HG03045 (cell line): ENCODE measurements at regions not wholly inside any gene's neighbourhood (a gene's known extent, or its start where the extent isn't known, plus 50 kb on each side); places are given as distances from the start of the nearest gene placed in this dataset.

Experiments used
- ATAC-seq: cut with Tn5 transposase; IDR thresholded peaks from one replicate; pipeline ENCODE4 v1.9.1; 2021; ENCODE audit warnings: mild to moderate bottlenecking, moderate library complexity; ENCODE audit not compliant: unreplicated experiment

- ATAC-seq: no peak
Measured at GRCh38 chr11:19661827-19662226, 50.8 kb upstream of the NAV2 start.

GRCh38 chr11:19660076-19660475, 52.6 kb upstream of the NAV2 start:
- ATAC-seq: peak; percentile 98

GRCh38 chr11:19659529-19659928, 53.1 kb upstream of the NAV2 start:
- no peak for ATAC-seq

DNA sequence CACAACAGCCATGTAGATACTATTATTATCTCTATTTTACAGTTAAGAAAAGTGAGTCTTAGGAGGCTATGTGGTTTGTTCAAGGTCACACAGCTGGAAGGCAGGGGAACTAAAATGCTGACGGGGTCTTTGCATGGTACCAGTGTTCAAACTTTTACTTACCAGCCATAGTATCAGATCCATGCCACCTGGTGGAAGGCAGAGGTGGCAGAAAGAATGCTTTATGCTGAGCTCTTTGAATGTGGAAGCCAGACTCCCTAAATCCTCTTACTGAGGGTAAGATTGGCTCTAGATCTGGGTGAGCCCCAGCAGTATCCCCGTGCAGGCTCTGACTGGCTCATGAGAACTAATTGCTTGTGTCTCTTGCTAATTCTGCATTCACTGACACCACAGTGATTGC, 54.3 kb upstream of the NAV2 start:
- no peak for ATAC-seq

DNA sequence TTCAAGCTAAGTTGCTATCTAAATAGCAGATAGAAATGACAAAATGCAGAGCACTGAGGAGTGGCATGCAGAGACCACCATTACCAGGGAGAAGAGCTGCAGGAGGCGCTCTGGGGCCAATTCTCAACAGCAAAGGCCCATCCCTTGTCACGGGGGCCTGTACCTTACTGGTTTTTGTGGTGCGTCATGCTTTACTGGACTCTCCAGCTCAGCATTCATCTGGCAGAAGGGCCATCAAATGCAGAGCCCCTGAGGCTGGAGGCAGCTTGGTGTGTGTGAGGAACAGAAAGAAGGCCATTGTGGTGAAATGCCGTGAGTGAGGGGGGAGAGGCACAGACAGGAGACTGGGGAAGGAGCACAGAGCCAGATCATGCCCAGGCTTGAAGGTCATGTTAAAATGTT, 56.5 kb upstream of the NAV2 start:
- no peak for ATAC-seq

- ATAC-seq: no peak
Measured at GRCh38 chr11:19652623-19653375, 59.8 kb upstream of the NAV2 start.

DNA sequence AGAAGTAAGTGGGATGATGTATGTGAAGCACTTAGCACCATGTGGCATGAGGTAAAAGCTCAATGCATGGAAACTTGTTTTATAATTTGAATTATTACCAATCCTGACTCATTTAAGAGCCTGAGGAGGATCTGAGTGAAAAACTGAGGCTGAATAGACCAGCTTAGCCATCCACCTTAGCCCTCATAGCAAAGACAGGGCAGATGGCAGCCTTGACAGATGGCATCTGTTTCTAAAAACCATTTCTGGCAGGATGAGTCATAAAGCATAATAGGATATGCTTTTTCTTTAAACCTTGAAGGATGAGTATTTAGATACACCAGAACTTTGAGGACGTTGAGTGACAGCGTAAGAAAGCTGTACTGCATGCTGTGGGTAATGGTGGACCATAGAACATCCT, 61.0 kb upstream of the NAV2 start:
- ATAC-seq: no peak

DNA sequence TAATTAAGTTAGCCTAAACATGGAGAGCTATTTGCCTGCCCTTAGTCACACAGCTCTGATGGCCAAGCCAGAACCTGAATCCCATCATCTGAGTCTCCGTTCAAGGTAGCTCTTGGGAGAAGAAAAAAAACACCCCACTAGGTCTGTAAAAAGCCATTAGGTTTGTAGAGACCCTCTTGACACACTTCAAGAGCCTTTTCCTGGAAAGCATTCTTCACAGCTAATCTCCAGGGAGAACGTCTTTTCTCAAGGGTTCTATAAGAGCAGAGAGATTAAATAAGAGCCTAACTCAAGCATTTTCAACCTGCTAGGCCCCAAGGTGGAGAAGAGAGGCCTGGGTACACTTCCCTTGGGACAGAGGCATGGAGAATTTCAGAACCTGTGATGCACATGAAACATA, 61.6 kb upstream of the NAV2 start:
- no peak for ATAC-seq

- no peak for ATAC-seq
Measured at GRCh38 chr11:19650467-19650866, 62.2 kb upstream of the NAV2 start.

- ATAC-seq: no peak
Measured at GRCh38 chr11:19649751-19650150, 62.9 kb upstream of the NAV2 start.

- no peak for ATAC-seq
Measured at GRCh38 chr11:19648321-19648720, 64.3 kb upstream of the NAV2 start.

- ATAC-seq: no peak
Measured at GRCh38 chr11:19647816-19648215, 64.8 kb upstream of the NAV2 start.

- ATAC-seq: no peak
Measured at GRCh38 chr11:19646921-19647320, 65.7 kb upstream of the NAV2 start.

- ATAC-seq: no peak
Measured at GRCh38 chr11:19646308-19646707, 66.3 kb upstream of the NAV2 start.

DNA sequence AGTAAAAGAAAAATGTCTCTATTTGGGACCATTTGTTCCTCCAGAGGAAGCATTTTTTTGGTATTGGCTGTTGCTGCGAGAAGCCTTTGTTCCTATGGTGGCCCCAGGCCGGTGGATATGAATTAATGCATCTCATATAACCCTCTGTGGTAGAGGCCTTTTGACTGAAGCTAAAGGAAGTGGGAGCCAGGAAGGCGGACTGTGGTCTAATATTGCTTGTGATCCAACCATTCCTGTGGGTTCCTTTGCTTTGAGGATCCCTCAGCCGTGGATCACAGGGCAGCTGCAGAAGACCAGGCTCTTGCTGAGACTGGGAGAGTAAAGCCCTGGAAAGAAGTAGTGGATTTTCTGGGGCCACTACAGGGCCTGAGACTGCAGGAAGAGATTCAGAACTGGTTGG, 68.3 kb upstream of the NAV2 start:
- ATAC-seq: no peak

- ATAC-seq: no peak
Measured at GRCh38 chr11:19642185-19643158, 70.2 kb upstream of the NAV2 start.

- no peak for ATAC-seq
Measured at GRCh38 chr11:19639603-19640105, 73.0 kb upstream of the NAV2 start.

DNA sequence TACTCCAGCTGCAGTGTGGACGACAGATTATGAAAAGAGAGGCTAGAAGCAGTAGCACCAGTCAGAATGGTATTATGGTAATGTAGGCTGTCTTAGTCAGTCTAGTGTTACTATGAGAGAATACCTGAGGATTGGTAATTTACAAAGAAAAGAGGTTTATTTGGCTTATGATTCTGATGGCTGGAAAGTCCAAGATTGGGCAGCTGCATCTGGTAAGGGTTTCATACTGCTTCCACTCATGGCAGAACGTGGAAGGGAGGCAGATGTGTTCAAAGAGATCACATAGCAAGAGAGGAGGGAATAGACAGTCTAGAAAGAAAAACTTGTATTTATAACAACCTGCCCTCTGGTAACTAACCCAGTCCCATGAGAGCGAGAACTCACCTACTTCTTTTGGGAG, 77.3 kb upstream of the NAV2 start:
- ATAC-seq: no peak

DNA sequence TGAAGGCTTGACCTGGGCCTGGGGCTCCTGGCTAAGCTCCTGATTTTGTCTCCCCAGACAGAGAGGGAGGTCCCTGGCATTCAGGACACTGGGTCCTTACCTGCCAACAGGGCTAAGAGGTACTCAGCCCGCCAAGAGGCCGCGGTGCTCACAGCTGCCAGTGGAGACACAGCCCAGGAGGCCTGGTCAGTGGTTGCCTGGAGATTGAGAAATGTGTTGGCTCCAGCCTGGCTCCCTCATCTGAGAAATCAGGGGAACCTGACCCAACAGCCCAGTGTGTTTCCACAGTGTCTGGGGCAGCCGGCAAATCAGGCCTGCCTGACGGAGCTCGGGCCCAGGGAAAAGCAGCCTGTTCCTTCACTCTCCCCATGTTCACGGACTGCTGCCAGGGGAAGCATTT, 79.4 kb upstream of the NAV2 start:
- no peak for ATAC-seq

DNA sequence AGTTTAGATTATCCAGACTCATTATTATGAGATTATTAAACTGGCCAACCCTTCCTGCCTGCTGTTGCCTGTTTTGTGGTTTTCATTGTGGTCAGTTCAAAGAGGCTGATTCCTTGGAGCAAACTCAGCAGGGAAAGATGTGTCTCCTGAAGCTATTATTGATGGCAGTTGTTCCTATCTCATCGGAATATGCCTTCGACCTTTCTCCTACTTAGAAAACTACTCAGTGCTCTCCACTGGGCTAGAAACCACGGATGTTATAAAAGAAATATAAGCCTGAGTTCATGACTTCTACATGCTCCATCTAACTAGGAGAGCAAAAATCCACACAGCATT, 80.2 kb upstream of the NAV2 start:
- ATAC-seq: no peak

GRCh38 chr11:19631712-19632498, 80.7 kb upstream of the NAV2 start:
- no peak for ATAC-seq
